ENCODE measurements at regions not wholly inside any gene's neighbourhood (a gene's known extent, or its start where the extent isn't known, plus 50 kb on each side); places are given as distances from the start of the nearest gene placed in this dataset.

DNA sequence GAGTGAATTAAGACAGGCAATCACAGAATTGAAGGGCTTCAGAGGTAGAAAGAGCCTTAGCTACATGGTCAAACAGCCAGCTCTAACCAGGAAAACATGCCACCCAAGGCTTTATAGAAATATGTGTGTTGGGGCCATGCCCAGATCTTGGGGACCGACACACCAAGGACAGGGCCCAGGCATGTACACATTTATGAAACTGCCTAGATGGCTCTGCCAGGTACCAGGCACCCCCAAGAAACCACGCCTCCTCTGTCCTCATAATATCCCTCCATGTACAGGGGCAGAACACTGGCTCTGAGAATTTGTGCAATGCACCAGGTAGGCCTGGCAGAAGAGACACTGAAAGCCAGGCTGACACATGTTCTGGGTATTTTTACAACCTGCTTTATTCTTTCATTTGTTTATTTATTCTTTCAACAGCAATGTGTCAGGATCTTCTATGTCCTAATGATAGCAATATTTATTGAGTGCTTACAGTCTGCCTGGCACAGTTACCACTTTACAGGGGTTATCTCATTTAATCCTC lies 137.9 kb upstream of the LSM14A start:
- no peaks in the 10 kb centered on the region for H3K36me3 ChIP-seq (ENCODE audit: control insufficient read depth in 2 of 2, insufficient read depth in 2 of 2, low read length in 1 of 2)
- no peak overlapping the region for H3K27ac ChIP-seq (ENCODE audit: control insufficient read depth, insufficient read depth)
- intact Hi-C loops (cut with micrococcal nuclease; ENCODE audit: unreplicated experiment) (no loop called here), in situ Hi-C loops (cut with MboI) (no loop called here)
- POLR2A ChIA-PET: no interaction called here
- no peak overlapping the region for H3K4me2 ChIP-seq (ENCODE audit: control insufficient read depth, insufficient read depth)
- WGBS (ENCODE audit: insufficient coverage, insufficient replicate concordance, low lambda C conversion rate, missing lambda C conversion rate): 5% methylated on average over 2 of the region's 2 CpGs
- H3K27me3 ChIP-seq (replicated peaks in 1 of 2; ENCODE audit: control insufficient read depth in 2 of 2, insufficient read depth in 2 of 2, low read length in 1 of 2): no peaks in the 10 kb centered on the region
- FAIRE-seq (no peak), DNase-seq (ENCODE audit: low read depth, low spot score) (no peak), ATAC-seq (no peak)
- H2AFZ ChIP-seq (ENCODE audit: control insufficient read depth, low read depth, low read length): no peak overlapping the region
- H3K79me2 ChIP-seq (ENCODE audit: control insufficient read depth, insufficient read depth, low read length): no peaks in the 10 kb centered on the region
- no TSS peak for BruUV-seq (replicated peaks)
- no peaks in the 10 kb centered on the region for H4K20me1 ChIP-seq (ENCODE audit: control insufficient read depth, insufficient read depth)
- RAD21 ChIA-PET (ENCODE audit: unreplicated experiment): no interaction called here
- no peaks in the 10 kb centered on the region for H3K4me1 ChIP-seq (ENCODE audit: control insufficient read depth, insufficient read depth, low read length)
- no peaks in the 10 kb centered on the region for H3K9me3 ChIP-seq (replicated peaks; ENCODE audit: control insufficient read depth, insufficient read depth, low read length)
- no peak overlapping the region for H3K4me3 ChIP-seq
- H3K9ac ChIP-seq (ENCODE audit: control insufficient read depth, insufficient read depth, low read length): no peak overlapping the region
- SMC1A ChIA-PET (ENCODE audit: uncharacterized antibody, unreplicated experiment): no interaction called here
- CTCF ChIA-PET: no interaction called here
- TF ChIP-seq SREBF2 (IDR thresholded peaks at IDR 0.05; ENCODE audit: low read length) (no peak), SIX5 (IDR thresholded peaks at IDR 0.05; ENCODE audit: low read depth, low read length, severe bottlenecking) (no peak), PAX5 (IDR thresholded peaks at IDR 0.05; ENCODE audit: borderline replicate concordance, low read depth, low read length) (no peak), PML (IDR thresholded peaks at IDR 0.05; ENCODE audit: low read length) (no peak), MXI1 (IDR thresholded peaks at IDR 0.05; ENCODE audit: low read depth, low read length) (no peak), BMI1 (IDR thresholded peaks at IDR 0.05; ENCODE audit: borderline replicate concordance) (no peak), TCF12 (IDR thresholded peaks at IDR 0.05; ENCODE audit: low read depth, low read length) (no peak)
- TF ChIP-seq, protein P1, sequence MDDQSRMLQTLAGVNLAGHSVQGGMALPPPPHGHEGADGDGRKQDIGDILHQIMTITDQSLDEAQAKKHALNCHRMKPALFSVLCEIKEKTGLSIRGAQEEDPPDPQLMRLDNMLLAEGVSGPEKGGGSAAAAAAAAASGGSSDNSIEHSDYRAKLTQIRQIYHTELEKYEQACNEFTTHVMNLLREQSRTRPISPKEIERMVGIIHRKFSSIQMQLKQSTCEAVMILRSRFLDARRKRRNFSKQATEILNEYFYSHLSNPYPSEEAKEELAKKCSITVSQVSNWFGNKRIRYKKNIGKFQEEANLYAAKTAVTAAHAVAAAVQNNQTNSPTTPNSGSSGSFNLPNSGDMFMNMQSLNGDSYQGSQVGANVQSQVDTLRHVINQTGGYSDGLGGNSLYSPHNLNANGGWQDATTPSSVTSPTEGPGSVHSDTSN (IDR thresholded peaks at IDR 0.05; ENCODE audit: insufficient replicate concordance, low read depth, low read length): no peak
- TF ChIP-seq, protein P2, sequence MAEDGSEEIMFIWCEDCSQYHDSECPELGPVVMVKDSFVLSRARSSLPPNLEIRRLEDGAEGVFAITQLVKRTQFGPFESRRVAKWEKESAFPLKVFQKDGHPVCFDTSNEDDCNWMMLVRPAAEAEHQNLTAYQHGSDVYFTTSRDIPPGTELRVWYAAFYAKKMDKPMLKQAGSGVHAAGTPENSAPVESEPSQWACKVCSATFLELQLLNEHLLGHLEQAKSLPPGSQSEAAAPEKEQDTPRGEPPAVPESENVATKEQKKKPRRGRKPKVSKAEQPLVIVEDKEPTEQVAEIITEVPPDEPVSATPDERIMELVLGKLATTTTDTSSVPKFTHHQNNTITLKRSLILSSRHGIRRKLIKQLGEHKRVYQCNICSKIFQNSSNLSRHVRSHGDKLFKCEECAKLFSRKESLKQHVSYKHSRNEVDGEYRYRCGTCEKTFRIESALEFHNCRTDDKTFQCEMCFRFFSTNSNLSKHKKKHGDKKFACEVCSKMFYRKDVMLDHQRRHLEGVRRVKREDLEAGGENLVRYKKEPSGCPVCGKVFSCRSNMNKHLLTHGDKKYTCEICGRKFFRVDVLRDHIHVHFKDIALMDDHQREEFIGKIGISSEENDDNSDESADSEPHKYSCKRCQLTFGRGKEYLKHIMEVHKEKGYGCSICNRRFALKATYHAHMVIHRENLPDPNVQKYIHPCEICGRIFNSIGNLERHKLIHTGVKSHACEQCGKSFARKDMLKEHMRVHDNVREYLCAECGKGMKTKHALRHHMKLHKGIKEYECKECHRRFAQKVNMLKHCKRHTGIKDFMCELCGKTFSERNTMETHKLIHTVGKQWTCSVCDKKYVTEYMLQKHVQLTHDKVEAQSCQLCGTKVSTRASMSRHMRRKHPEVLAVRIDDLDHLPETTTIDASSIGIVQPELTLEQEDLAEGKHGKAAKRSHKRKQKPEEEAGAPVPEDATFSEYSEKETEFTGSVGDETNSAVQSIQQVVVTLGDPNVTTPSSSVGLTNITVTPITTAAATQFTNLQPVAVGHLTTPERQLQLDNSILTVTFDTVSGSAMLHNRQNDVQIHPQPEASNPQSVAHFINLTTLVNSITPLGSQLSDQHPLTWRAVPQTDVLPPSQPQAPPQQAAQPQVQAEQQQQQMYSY (CRISPR knock-in tag; IDR thresholded peaks at IDR 0.05): no peak
- TF ChIP-seq, protein P3, sequence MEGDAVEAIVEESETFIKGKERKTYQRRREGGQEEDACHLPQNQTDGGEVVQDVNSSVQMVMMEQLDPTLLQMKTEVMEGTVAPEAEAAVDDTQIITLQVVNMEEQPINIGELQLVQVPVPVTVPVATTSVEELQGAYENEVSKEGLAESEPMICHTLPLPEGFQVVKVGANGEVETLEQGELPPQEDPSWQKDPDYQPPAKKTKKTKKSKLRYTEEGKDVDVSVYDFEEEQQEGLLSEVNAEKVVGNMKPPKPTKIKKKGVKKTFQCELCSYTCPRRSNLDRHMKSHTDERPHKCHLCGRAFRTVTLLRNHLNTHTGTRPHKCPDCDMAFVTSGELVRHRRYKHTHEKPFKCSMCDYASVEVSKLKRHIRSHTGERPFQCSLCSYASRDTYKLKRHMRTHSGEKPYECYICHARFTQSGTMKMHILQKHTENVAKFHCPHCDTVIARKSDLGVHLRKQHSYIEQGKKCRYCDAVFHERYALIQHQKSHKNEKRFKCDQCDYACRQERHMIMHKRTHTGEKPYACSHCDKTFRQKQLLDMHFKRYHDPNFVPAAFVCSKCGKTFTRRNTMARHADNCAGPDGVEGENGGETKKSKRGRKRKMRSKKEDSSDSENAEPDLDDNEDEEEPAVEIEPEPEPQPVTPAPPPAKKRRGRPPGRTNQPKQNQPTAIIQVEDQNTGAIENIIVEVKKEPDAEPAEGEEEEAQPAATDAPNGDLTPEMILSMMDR (IDR thresholded peaks at IDR 0.05 in 2 of 3, conservative IDR thresholded peaks at IDR 0.05 in 1 of 3; ENCODE audit: control insufficient read depth in 2 of 3, extremely low read depth in 1 of 3, insufficient read depth in 1 of 3, low read depth in 3 of 3, low read length in 3 of 3): no peak
- TF ChIP-seq, protein P4, sequence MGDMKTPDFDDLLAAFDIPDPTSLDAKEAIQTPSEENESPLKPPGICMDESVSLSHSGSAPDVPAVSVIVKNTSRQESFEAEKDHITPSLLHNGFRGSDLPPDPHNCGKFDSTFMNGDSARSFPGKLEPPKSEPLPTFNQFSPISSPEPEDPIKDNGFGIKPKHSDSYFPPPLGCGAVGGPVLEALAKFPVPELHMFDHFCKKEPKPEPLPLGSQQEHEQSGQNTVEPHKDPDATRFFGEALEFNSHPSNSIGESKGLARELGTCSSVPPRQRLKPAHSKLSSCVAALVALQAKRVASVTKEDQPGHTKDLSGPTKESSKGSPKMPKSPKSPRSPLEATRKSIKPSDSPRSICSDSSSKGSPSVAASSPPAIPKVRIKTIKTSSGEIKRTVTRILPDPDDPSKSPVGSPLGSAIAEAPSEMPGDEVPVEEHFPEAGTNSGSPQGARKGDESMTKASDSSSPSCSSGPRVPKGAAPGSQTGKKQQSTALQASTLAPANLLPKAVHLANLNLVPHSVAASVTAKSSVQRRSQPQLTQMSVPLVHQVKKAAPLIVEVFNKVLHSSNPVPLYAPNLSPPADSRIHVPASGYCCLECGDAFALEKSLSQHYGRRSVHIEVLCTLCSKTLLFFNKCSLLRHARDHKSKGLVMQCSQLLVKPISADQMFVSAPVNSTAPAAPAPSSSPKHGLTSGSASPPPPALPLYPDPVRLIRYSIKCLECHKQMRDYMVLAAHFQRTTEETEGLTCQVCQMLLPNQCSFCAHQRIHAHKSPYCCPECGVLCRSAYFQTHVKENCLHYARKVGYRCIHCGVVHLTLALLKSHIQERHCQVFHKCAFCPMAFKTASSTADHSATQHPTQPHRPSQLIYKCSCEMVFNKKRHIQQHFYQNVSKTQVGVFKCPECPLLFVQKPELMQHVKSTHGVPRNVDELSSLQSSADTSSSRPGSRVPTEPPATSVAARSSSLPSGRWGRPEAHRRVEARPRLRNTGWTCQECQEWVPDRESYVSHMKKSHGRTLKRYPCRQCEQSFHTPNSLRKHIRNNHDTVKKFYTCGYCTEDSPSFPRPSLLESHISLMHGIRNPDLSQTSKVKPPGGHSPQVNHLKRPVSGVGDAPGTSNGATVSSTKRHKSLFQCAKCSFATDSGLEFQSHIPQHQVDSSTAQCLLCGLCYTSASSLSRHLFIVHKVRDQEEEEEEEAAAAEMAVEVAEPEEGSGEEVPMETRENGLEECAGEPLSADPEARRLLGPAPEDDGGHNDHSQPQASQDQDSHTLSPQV (IDR thresholded peaks at IDR 0.05): no peak

Measured in GM12878 (cell line).